WTC11 (cell line): ENCODE measurements at regions not wholly inside any gene's neighbourhood (a gene's known extent, or its start where the extent isn't known, plus 50 kb on each side); places are given as distances from the start of the nearest gene placed in this dataset.

ENCODE experiments used
- KAT7 ChIP-seq: sonication (generic); formaldehyde crosslinking; IDR thresholded peaks from 2 replicates; pipeline ENCODE4 v1.8.1; 2023; ENCODE audit warnings: missing genetic modification reagents, mild to moderate bottlenecking, borderline replicate concordance
- NR3C1 ChIP-seq: sonication (generic); formaldehyde crosslinking; conservative IDR thresholded peaks from 2 replicates; pipeline ENCODE4 v1.8.1; 2023; ENCODE audit warnings: low read depth, mild to moderate bottlenecking, missing genetic modification reagents
- TF ChIP-seq, protein P1 (sequence below): sonication (generic); formaldehyde crosslinking; IDR thresholded peaks from 2 replicates; pipeline ENCODE4 v1.8.1; 2023; ENCODE audit warnings: mild to moderate bottlenecking, missing genetic modification reagents
- TF ChIP-seq, protein P2 (sequence below): fragments of 200-600 bp; IDR thresholded peaks from 2 replicates; pipeline ENCODE4 v1.8.0; 2022; ENCODE audit warnings: antibody characterized with exemption
- TF ChIP-seq, protein P3 (sequence below): sonication (generic); formaldehyde crosslinking; IDR thresholded peaks from 2 replicates; pipeline ENCODE4 v1.8.1; 2022; ENCODE audit warnings: low read depth, missing genetic modification reagents, borderline replicate concordance
- TF ChIP-seq, protein P4 (sequence below): sonication (generic); formaldehyde crosslinking; IDR thresholded peaks from 2 replicates; pipeline ENCODE4 v1.8.0; 2023; ENCODE audit warnings: missing genetic modification reagents, mild to moderate bottlenecking, borderline replicate concordance

DNA sequence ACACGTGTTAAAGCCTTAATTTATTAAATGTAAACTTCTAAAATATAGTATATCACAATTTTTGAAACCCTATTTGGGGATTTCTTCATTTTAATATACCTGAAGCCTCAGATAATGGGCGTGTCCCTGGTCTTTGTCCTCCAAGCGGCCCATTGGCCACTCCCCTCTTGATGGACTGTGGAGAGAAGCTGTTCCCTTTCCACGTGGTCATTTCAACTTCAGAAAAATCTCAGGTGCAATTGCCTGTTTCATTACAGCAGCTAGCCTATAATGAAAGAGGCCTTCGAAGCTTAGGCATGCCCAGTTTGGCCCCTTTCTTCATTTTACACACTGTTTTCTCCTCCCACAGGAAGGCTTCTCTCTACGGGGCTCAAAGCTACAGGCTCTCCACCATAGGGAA, 131.4 kb upstream of the ARHGAP5 start:
- TF ChIP-seq KAT7 (CRISPR knock-in tag) (no peak), NR3C1 (CRISPR knock-in tag) (no peak)
- TF ChIP-seq, protein P1, sequence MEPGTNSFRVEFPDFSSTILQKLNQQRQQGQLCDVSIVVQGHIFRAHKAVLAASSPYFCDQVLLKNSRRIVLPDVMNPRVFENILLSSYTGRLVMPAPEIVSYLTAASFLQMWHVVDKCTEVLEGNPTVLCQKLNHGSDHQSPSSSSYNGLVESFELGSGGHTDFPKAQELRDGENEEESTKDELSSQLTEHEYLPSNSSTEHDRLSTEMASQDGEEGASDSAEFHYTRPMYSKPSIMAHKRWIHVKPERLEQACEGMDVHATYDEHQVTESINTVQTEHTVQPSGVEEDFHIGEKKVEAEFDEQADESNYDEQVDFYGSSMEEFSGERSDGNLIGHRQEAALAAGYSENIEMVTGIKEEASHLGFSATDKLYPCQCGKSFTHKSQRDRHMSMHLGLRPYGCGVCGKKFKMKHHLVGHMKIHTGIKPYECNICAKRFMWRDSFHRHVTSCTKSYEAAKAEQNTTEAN (CRISPR knock-in tag) = no peak
- TF ChIP-seq, protein P2, sequence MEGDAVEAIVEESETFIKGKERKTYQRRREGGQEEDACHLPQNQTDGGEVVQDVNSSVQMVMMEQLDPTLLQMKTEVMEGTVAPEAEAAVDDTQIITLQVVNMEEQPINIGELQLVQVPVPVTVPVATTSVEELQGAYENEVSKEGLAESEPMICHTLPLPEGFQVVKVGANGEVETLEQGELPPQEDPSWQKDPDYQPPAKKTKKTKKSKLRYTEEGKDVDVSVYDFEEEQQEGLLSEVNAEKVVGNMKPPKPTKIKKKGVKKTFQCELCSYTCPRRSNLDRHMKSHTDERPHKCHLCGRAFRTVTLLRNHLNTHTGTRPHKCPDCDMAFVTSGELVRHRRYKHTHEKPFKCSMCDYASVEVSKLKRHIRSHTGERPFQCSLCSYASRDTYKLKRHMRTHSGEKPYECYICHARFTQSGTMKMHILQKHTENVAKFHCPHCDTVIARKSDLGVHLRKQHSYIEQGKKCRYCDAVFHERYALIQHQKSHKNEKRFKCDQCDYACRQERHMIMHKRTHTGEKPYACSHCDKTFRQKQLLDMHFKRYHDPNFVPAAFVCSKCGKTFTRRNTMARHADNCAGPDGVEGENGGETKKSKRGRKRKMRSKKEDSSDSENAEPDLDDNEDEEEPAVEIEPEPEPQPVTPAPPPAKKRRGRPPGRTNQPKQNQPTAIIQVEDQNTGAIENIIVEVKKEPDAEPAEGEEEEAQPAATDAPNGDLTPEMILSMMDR = no peak
- TF ChIP-seq, protein P3, sequence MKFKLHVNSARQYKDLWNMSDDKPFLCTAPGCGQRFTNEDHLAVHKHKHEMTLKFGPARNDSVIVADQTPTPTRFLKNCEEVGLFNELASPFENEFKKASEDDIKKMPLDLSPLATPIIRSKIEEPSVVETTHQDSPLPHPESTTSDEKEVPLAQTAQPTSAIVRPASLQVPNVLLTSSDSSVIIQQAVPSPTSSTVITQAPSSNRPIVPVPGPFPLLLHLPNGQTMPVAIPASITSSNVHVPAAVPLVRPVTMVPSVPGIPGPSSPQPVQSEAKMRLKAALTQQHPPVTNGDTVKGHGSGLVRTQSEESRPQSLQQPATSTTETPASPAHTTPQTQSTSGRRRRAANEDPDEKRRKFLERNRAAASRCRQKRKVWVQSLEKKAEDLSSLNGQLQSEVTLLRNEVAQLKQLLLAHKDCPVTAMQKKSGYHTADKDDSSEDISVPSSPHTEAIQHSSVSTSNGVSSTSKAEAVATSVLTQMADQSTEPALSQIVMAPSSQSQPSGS (CRISPR knock-in tag) = no peak
- TF ChIP-seq, protein P4, sequence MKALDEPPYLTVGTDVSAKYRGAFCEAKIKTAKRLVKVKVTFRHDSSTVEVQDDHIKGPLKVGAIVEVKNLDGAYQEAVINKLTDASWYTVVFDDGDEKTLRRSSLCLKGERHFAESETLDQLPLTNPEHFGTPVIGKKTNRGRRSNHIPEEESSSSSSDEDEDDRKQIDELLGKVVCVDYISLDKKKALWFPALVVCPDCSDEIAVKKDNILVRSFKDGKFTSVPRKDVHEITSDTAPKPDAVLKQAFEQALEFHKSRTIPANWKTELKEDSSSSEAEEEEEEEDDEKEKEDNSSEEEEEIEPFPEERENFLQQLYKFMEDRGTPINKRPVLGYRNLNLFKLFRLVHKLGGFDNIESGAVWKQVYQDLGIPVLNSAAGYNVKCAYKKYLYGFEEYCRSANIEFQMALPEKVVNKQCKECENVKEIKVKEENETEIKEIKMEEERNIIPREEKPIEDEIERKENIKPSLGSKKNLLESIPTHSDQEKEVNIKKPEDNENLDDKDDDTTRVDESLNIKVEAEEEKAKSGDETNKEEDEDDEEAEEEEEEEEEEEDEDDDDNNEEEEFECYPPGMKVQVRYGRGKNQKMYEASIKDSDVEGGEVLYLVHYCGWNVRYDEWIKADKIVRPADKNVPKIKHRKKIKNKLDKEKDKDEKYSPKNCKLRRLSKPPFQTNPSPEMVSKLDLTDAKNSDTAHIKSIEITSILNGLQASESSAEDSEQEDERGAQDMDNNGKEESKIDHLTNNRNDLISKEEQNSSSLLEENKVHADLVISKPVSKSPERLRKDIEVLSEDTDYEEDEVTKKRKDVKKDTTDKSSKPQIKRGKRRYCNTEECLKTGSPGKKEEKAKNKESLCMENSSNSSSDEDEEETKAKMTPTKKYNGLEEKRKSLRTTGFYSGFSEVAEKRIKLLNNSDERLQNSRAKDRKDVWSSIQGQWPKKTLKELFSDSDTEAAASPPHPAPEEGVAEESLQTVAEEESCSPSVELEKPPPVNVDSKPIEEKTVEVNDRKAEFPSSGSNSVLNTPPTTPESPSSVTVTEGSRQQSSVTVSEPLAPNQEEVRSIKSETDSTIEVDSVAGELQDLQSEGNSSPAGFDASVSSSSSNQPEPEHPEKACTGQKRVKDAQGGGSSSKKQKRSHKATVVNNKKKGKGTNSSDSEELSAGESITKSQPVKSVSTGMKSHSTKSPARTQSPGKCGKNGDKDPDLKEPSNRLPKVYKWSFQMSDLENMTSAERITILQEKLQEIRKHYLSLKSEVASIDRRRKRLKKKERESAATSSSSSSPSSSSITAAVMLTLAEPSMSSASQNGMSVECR (CRISPR knock-in tag) = no peak
